OCI-LY3 (cell line): ENCODE measurements at regions not wholly inside any gene's neighbourhood (a gene's known extent, or its start where the extent isn't known, plus 50 kb on each side); places are given as distances from the start of the nearest gene placed in this dataset.

Source experiments
- H2AFZ ChIP-seq: fragments of 200-600, 300-600 bp; shearing (Covaris generic); 2 replicates; pipeline ENCODE4 v1.6.0; 2014; ENCODE audit warnings: antibody characterized with exemption, low read depth, low read length
- H3K27ac ChIP-seq: fragments of 200-600, 300-600 bp; sonication (generic); 2 replicates; pipeline ENCODE4 v1.5.1; 2014; ENCODE audit warnings: mild to moderate bottlenecking, low read length, moderate library complexity, mixed read lengths
- H3K27me3 ChIP-seq: fragments of 200-600, 300-600 bp; sonication (generic); 2 replicates; pipeline ENCODE4 v1.6.1; 2014; ENCODE audit warnings: low read depth, low read length, mixed read lengths
- H3K36me3 ChIP-seq: fragments of 200-600, 300-600 bp; sonication (generic); replicated peaks from 2 replicates; pipeline ENCODE3; 2014; ENCODE audit warnings: low read depth, low read length, mixed read lengths
- H3K4me1 ChIP-seq: fragments of 300-600, 200-600 bp; sonication (generic); 2 replicates; pipeline ENCODE4 v1.6.1; 2014; ENCODE audit warnings: low read length, mixed read lengths
- H3K4me2 ChIP-seq: fragments of 200-600, 300-600 bp; sonication (generic); 2 replicates; pipeline ENCODE4 v1.6.1; 2014; ENCODE audit warnings: low read length, mixed read lengths
- H3K4me3 ChIP-seq: fragments of 300-600, 200-600 bp; sonication (generic); 2 replicates; pipeline ENCODE4 v1.5.1; 2014; ENCODE audit warnings: antibody characterized with exemption, mild to moderate bottlenecking, low read length, moderate library complexity
- H3K79me2 ChIP-seq: fragments of 300-600, 200-600 bp; shearing (Covaris generic); 2 replicates; pipeline ENCODE4 v1.6.1; 2014; ENCODE audit warnings: mild to moderate bottlenecking, low read length, mixed read lengths
- H3K9ac ChIP-seq: fragments of 300-600, 200-600 bp; shearing (Covaris generic); 2 replicates; pipeline ENCODE4 v1.6.0; 2014; ENCODE audit warnings: mild to moderate bottlenecking, low read length, moderate library complexity
- H3K9me3 ChIP-seq: fragments of 200-600, 300-600 bp; shearing (Covaris generic); 2 replicates; pipeline ENCODE4 v1.6.1; 2014; ENCODE audit warnings: low read length, mixed read lengths; ENCODE audit not compliant: insufficient read depth
- H4K20me1 ChIP-seq: fragments of 200-600, 300-600 bp; sonication (generic); 2 replicates; pipeline ENCODE4 v1.6.1; 2016; ENCODE audit warnings: low read length, mixed read lengths; ENCODE audit not compliant: insufficient read depth
- CTCF ChIP-seq: fragments of 200-600, 300-600 bp; sonication (generic); IDR thresholded peaks from 2 replicates; pipeline ENCODE4 v1.5.1; 2014; ENCODE audit warnings: antibody characterized with exemption, low read length, low read depth
- EZH2phosphoT487 ChIP-seq: fragments of 200-600 bp; shearing (Covaris generic); IDR thresholded peaks from 2 replicates; pipeline ENCODE4 v1.6.1; 2018; ENCODE audit warnings: antibody characterized with exemption, mixed run types, low read depth

DNA sequence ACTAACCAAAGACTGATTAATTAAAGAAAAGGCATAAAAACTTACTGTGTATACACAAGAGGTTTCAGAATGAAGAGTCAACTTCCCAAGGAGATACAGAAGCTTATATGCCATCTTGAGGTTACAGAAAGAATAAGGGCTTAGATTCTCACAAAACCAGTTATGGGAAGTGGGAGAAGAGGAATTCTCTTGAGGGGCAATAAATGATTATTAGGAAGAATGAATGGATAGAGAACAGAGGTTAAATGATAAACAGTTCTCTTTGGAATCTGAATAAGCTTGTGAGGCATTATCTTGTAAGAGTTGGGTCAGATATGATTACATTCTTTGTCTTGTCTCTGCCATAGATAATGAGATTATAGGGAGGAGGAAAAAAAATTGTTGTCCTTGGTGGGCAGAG is 126.7 kb upstream of the SPATA16 start:
- Histone ChIP-seq H4K20me1 (no peaks in the 10 kb centered on the region), H2AFZ (no peak overlapping the region), H3K36me3 (no peaks in the 10 kb centered on the region)

GRCh38 chr3:173266441-173266840 is 125.4 kb upstream of the SPATA16 start:
- no peak overlapping the region for H3K4me2 ChIP-seq

More for the DNA sequence above, 126.7 kb upstream of the SPATA16 start:
- Histone ChIP-seq H3K9ac (no peak overlapping the region), H3K4me3 (no peak overlapping the region), H3K27ac (no peak overlapping the region), H3K79me2 (no peaks in the 10 kb centered on the region), H3K9me3 (no peaks in the 10 kb centered on the region), H3K27me3 (no peaks in the 10 kb centered on the region), H3K4me1 (no peaks in the 10 kb centered on the region), H3K4me2 (no peak overlapping the region)
- TF ChIP-seq EZH2phosphoT487 (no peak), CTCF (no peak)

GRCh38 chr3:173258697-173259096 is 117.7 kb upstream of the SPATA16 start:
- Histone ChIP-seq H3K4me1 (no peaks in the 10 kb centered on the region), H3K4me3 (no peak overlapping the region), H3K79me2 (no peaks in the 10 kb centered on the region), H3K27ac (no peak overlapping the region), H2AFZ (no peak overlapping the region), H3K9ac (no peak overlapping the region), H3K4me2 (no peak overlapping the region), H4K20me1 (no peaks in the 10 kb centered on the region), H3K9me3 (no peaks in the 10 kb centered on the region), H3K27me3 (no peaks in the 10 kb centered on the region), H3K36me3 (no peaks in the 10 kb centered on the region)
- no peak for TF ChIP-seq EZH2phosphoT487
- TF ChIP-seq CTCF = no peak

More at GRCh38 chr3:173266441-173266840, 125.4 kb upstream of the SPATA16 start:
- Histone ChIP-seq H3K27ac (no peak overlapping the region), H4K20me1 (no peaks in the 10 kb centered on the region), H3K27me3 (no peaks in the 10 kb centered on the region), H3K4me1 (no peaks in the 10 kb centered on the region), H2AFZ (no peak overlapping the region), H3K36me3 (no peaks in the 10 kb centered on the region), H3K9ac (no peak overlapping the region), H3K4me3 (no peak overlapping the region), H3K79me2 (no peaks in the 10 kb centered on the region), H3K9me3 (no peaks in the 10 kb centered on the region)
- TF ChIP-seq EZH2phosphoT487 (no peak), CTCF (no peak)

DNA sequence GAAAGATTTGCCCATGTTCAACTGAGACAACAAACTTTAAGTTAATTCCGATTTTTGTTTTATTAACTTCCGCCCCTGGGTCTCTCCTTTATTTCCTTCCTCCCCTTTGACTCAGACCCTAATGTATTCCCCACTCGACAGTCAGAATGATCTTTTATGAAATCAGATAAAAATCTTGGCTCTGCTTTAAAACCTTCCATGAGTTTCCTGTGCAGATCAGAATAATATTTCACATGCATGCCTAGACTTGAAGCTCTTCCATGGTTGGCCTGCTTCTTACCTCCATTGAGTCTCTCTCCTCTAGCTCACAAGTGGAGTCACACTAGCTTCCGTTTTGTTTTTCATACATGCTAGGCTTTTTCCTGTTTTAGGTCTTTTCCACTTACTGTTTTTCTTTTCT is 116.8 kb upstream of the SPATA16 start:
- TF ChIP-seq CTCF = no peak
- Histone ChIP-seq H3K27me3 (no peaks in the 10 kb centered on the region), H3K36me3 (no peaks in the 10 kb centered on the region), H3K4me2 (no peak overlapping the region), H3K4me1 (no peaks in the 10 kb centered on the region), H3K27ac (no peak overlapping the region), H3K4me3 (no peak overlapping the region), H3K9me3 (no peaks in the 10 kb centered on the region), H2AFZ (no peak overlapping the region), H4K20me1 (no peaks in the 10 kb centered on the region), H3K79me2 (no peaks in the 10 kb centered on the region), H3K9ac (no peak overlapping the region)
